Activated CD4-positive, alpha-beta T cell treated with anti-CD3 and anti-CD28 coated beads, Interleukin-2, amount 10 ng/mL, durations not matched to agents 24 days and 14 days (primary cell): ENCODE measurements at regions not wholly inside any gene's neighbourhood (a gene's known extent, or its start where the extent isn't known, plus 50 kb on each side); places are given as distances from the start of the nearest gene placed in this dataset.

Experiments used
- DNase-seq: peaks from one replicate; pipeline ENCODE4 v3.0.0; 2022
- H3K27ac Mint-ChIP-seq: one replicate; pipeline ENCODE4 v1.8.0; 2022; ENCODE audit warnings: mild to moderate bottlenecking, mixed read lengths
- H3K27me3 Mint-ChIP-seq: one replicate; pipeline ENCODE4 v1.8.0; 2022; ENCODE audit warnings: mixed read lengths
- H3K36me3 Mint-ChIP-seq: one replicate; pipeline ENCODE4 v1.8.0; 2022; ENCODE audit warnings: low read depth, mild to moderate bottlenecking, mixed read lengths
- H3K4me1 Mint-ChIP-seq: one replicate; pipeline ENCODE4 v1.8.0; 2021; ENCODE audit warnings: mixed read lengths
- H3K4me3 Mint-ChIP-seq: one replicate; pipeline ENCODE4 v1.8.0; 2022; ENCODE audit warnings: mild to moderate bottlenecking, moderate library complexity, mixed read lengths
- H3K9me3 Mint-ChIP-seq: one replicate; pipeline ENCODE4 v1.8.0; 2021; ENCODE audit warnings: mixed read lengths
- intact Hi-C: fragments of 100-400 bp; cut with micrococcal nuclease; formaldehyde crosslinking; loops from one replicate; pipeline ENCODE4 v1.15.1; 2023

DNA sequence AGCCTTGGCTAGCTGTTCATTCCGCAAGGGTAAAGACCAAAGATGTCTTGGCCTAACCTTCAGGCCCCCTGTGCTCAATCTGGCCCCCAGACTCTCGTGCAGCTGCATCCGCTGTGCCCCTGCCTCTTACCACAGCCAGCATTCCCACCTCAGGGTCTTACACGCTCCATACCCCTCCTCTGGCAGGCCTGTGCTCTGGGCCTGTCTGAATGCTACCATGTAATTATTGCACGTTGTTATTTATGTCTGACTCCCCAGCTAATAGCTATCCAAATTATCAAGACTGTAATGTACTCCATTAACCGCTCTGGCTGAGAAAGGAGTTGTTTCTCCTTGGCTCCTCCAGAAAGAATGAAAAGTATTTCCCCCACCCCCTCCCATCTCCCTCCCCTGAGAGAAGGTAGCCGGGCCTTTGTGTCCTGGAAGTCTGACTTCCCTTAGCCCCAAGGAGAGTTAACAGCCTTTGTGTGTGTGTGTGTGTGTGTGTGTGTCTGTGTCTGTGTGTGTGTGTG is 54.5 kb upstream of the UBE2E1 start:
- intact Hi-C loops: no loop called here

DNA sequence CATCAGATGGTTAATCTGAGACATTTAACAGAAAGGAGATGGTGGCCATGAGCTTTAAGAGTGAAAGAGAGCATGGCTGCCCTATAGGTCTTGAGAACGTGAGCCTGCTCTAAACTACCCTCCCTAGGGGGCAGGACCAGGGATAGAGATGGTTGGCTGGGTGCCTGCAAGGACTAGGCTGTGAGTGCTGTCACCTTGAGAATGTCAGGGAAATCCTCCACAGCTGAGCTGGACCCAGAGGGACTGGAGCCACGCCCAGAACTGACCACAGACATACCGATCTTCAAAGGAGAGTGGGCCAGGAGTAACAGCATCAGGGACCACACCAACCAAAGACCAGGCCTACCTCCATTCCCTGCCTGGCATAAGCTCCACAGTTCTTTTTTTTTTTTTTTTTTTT is 53.6 kb upstream of the UBE2E1 start:
- H3K36me3 Mint-ChIP-seq: no peaks in the 10 kb centered on the region
- H3K4me3 Mint-ChIP-seq: no peak overlapping the region
- no peak overlapping the region for H3K27ac Mint-ChIP-seq
- no peak for DNase-seq
- H3K9me3 Mint-ChIP-seq: no peaks in the 10 kb centered on the region
- peaks cover 11% of the 10 kb centered on the region for H3K27me3 Mint-ChIP-seq
- H3K4me1 Mint-ChIP-seq: peaks cover 4% of the 10 kb centered on the region
- intact Hi-C loops: no loop called here

More for the DNA sequence above, 54.5 kb upstream of the UBE2E1 start:
- no peak for DNase-seq
- Mint-ChIP-seq H3K4me1 (peaks cover 4% of the 10 kb centered on the region), H3K27ac (peak overlapping the region; percentile 40), H3K27me3 (peaks cover 10% of the 10 kb centered on the region), H3K9me3 (no peaks in the 10 kb centered on the region), H3K36me3 (no peaks in the 10 kb centered on the region), H3K4me3 (no peak overlapping the region)

DNA sequence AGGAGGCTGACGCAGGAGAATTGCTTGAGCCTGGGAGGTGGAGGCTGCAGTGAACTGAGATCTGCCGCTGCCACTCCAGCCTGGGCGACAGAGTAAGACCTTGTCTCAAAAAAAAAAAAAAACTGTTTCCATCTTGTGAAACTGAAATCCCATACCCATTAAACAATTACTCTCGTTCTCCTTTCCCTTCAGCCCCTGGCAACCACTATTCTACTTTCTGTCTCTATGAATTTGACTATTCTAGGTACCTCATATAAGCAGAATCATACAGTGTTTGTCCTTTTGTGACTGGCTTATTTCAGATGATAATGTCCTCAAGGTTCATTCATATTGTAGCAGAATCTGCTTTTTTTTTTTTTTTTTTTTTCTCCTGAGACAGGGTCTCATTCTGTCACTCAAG is 51.5 kb upstream of the UBE2E1 start:
- intact Hi-C loops: no loop called here
- Mint-ChIP-seq H3K4me3 (no peak overlapping the region), H3K27ac (no peak overlapping the region), H3K27me3 (peaks cover 7% of the 10 kb centered on the region), H3K4me1 (peaks cover 2% of the 10 kb centered on the region), H3K9me3 (no peaks in the 10 kb centered on the region), H3K36me3 (no peaks in the 10 kb centered on the region)
- no peak for DNase-seq
